SK-N-MC (cell line): ENCODE measurements at regions not wholly inside any gene's neighbourhood (a gene's known extent, or its start where the extent isn't known, plus 50 kb on each side); places are given as distances from the start of the nearest gene placed in this dataset.

ENCODE experiments used
- DNase-seq: peaks from one replicate; pipeline ENCODE4 v3.0.0-alpha.2; 2011; ENCODE audit warnings: low read depth, low spot score
- H3K27ac ChIP-seq: fragments of 200-600 bp; sonication (generic); 2 replicates; pipeline ENCODE4 v1.5.1; 2016; ENCODE audit warnings: mixed run types
- H3K36me3 ChIP-seq: fragments of 200-600 bp; sonication (generic); 2 replicates; pipeline ENCODE4 v1.6.1; 2017; ENCODE audit warnings: antibody characterized with exemption, low read length, mixed read lengths; ENCODE audit not compliant: insufficient read depth
- H3K4me3 ChIP-seq: fragments of 200-600 bp; sonication (generic); 2 replicates; pipeline ENCODE4 v1.5.1; 2016
- H3K9ac ChIP-seq: fragments of 200-600 bp; sonication (generic); 2 replicates; pipeline ENCODE4 v1.8.0; 2017; ENCODE audit warnings: mixed run types, mixed read lengths; ENCODE audit not compliant: insufficient read length
- H3K9me3 ChIP-seq: fragments of 200-600 bp; sonication (generic); 2 replicates; pipeline ENCODE4 v1.6.1; 2017; ENCODE audit warnings: low read depth, mild to moderate bottlenecking, antibody characterized with exemption, low read length, moderate library complexity, mixed read lengths
- EZH2 ChIP-seq: fragments of 200-600 bp; sonication (generic); IDR thresholded peaks from one replicate; pipeline ENCODE4 v1.6.1; 2017; ENCODE audit warnings: antibody characterized with exemption
- FOXP2 ChIP-seq: optimal IDR thresholded peaks from 2 replicates; pipeline ENCODE3; 2011; ENCODE audit warnings: mild to moderate bottlenecking, moderate library complexity; ENCODE audit not compliant: insufficient read depth; ENCODE audit errors: extremely low read length, control extremely low read depth
- POLR2AphosphoS5 ChIP-seq: IDR thresholded peaks from 2 replicates; pipeline ENCODE4 v1.6.1; 2012; ENCODE audit warnings: mild to moderate bottlenecking, low read depth, low read length, borderline replicate concordance

GRCh38 chr2:143968860-143969259 is 551.1 kb downstream of the ZEB2 start:
- no peaks in the 10 kb centered on the region for H3K9me3 ChIP-seq
- H3K4me3 ChIP-seq, result no peak overlapping the region
- H3K27ac ChIP-seq, result no peak overlapping the region
- no peak for DNase-seq
- TF ChIP-seq POLR2AphosphoS5, result no peak
- no peak for TF ChIP-seq FOXP2
- TF ChIP-seq EZH2, result no peak
- H3K9ac ChIP-seq, result no peak overlapping the region
- no peaks in the 10 kb centered on the region for H3K36me3 ChIP-seq

DNA sequence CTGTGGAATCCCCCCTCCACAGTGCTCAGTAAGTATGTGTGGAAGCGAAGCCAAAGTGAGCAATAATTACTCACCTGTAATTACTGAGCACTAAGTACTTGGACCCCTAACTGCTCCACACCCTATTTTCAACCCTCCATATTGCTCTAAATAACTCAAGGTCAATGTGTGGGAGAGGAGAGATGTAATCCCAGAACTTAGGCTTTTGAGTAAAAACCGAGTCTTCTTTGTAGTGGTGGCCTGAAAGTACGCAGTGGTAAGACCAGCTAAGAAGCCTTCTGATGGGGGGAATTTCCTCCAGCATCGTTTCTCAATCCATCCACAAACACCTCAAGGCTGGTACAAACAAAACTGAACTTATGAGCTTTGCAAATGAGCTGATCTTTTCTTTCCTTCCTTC is 551.6 kb downstream of the ZEB2 start:
- H3K9me3 ChIP-seq, result no peaks in the 10 kb centered on the region
- H3K9ac ChIP-seq, result no peak overlapping the region
- no peak overlapping the region for H3K27ac ChIP-seq
- no peak for DNase-seq
- H3K4me3 ChIP-seq, result no peak overlapping the region
- no peaks in the 10 kb centered on the region for H3K36me3 ChIP-seq
- TF ChIP-seq POLR2AphosphoS5 (no peak), FOXP2 (no peak), EZH2 (no peak)

- Histone ChIP-seq H3K9ac (no peak overlapping the region), H3K36me3 (no peaks in the 10 kb centered on the region), H3K4me3 (no peak overlapping the region), H3K27ac (no peak overlapping the region), H3K9me3 (no peaks in the 10 kb centered on the region)
- no peak for DNase-seq
- TF ChIP-seq FOXP2 (no peak), POLR2AphosphoS5 (no peak)
Observed at GRCh38 chr2:143965493-143966164, 554.3 kb downstream of the ZEB2 start.

GRCh38 chr2:143964891-143965290 is 555.0 kb downstream of the ZEB2 start:
- no peaks in the 10 kb centered on the region for H3K9me3 ChIP-seq
- TF ChIP-seq EZH2 (no peak), POLR2AphosphoS5 (no peak), FOXP2 (no peak)
- no peak overlapping the region for H3K4me3 ChIP-seq
- no peak for DNase-seq
- no peaks in the 10 kb centered on the region for H3K36me3 ChIP-seq
- H3K27ac ChIP-seq, result no peak overlapping the region
- no peak overlapping the region for H3K9ac ChIP-seq

DNA sequence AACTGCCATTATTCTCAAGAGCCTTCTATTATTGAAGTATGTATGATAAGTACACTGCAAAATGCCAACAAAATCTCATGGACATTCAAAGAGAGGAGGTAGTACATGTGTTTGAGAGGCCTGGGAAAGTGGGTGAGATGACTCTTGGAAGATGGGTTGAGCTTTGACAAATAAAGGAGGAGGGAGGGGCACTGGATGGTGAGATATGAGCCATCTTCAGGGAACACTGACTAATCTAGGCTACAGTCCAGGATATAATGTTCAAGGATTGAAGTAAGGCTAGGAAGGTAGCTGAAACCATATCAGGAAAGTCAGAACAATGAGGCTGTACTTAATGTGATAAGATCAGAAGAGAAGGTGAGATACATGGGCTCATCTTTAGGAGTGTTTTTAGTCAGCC is 559.7 kb downstream of the ZEB2 start:
- Histone ChIP-seq H3K9me3 (no peaks in the 10 kb centered on the region; the same call in 1 of the 2 replicates), H3K36me3 (no peaks in the 10 kb centered on the region), H3K4me3 (no peak overlapping the region), H3K27ac (no peak overlapping the region), H3K9ac (no peak overlapping the region)
- DNase-seq, result no peak
- TF ChIP-seq POLR2AphosphoS5 (no peak), EZH2 (no peak), FOXP2 (no peak)

DNA sequence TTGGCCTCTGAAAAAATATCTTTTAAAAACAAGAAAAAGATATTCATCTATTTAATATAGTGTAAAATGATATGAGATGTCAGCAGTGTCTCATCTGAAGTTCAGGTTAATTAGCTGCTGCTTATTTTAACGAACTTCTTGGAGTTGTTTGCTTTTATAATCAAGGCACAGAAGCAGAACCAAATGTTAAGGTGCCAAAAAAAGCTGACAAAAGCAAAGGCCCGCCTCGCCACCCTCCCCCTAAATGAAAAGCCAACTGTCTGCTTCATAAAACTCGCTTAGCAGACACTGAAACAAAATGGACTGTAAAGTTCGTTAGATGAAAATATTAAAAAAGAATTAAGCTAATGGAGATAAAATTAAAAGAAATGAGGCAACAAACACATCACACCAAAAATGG is 562.6 kb downstream of the ZEB2 start:
- Histone ChIP-seq H3K4me3 (no peak overlapping the region), H3K9me3 (no peaks in the 10 kb centered on the region; the same call in 1 of the 2 replicates), H3K36me3 (no peaks in the 10 kb centered on the region), H3K9ac (no peak overlapping the region), H3K27ac (no peak overlapping the region)
- TF ChIP-seq EZH2 (no peak), POLR2AphosphoS5 (no peak), FOXP2 (no peak)
- DNase-seq, result no peak

DNA sequence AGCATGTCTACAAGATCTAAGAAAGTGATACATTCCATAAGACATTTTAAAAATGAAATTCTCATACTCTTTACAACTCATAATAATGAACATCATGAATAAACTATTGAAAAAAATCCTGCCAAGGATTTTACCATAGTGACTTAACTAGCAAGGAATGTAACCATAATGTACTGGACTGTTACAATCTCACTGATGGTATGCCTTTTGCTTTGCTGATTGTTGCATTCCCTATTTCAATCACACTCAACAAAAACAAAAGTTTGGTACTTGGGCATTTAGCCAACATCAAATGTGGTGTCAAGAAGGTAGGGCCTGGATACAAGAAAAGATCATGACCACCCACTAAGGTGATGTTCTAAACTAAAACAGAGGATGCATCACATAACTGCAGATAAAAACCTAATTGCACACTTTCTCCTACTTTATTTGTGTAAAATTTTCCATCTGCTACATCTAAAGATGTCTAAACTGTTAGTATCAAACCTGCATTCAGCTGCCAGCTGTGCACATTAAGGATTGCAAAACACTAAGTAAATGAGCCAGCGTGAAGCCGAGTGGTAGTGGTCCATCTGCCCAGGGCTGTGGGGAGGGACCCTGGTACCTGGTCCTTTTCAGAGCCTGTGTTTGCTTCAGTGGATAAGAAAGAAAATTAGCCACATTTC is 564.4 kb downstream of the ZEB2 start:
- no peak for DNase-seq
- no peak for TF ChIP-seq EZH2
- no peak for TF ChIP-seq FOXP2
- no peak for TF ChIP-seq POLR2AphosphoS5

DNA sequence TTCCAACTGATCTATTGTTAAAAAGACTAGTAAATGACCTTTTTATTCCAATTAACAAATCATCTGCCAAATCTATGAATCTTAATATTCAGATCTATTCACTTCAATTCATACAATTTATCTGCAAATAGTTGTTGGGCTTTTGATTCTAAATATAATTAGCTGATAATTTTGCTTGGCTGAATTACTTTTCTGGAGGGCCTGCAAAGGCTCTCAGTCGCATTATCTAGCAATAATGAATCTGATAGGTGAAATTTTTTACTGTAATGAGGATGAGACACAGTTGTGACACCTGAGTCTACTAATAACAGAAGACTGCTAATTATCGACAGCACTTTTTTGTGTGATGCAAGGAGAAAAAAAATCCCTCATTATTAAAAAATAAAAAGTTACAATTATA is 565.1 kb downstream of the ZEB2 start:
- TF ChIP-seq EZH2 (no peak), POLR2AphosphoS5 (no peak), FOXP2 (no peak)
- Histone ChIP-seq H3K4me3 (no peak overlapping the region), H3K9me3 (no peaks in the 10 kb centered on the region; the same call in 1 of the 2 replicates), H3K9ac (peak overlapping the region; percentile 21), H3K27ac (peak overlapping the region; percentile 42), H3K36me3 (no peaks in the 10 kb centered on the region)
- DNase-seq, result no peak

More for the DNA sequence above, 564.4 kb downstream of the ZEB2 start:
- H3K4me3 ChIP-seq, result no peak overlapping the region
- no peak overlapping the region for H3K9ac ChIP-seq
- no peaks in the 10 kb centered on the region for H3K36me3 ChIP-seq
- no peaks in the 10 kb centered on the region; the same call in 1 of the 2 replicates for H3K9me3 ChIP-seq
- H3K27ac ChIP-seq, result peak overlapping the region; percentile 42

DNA sequence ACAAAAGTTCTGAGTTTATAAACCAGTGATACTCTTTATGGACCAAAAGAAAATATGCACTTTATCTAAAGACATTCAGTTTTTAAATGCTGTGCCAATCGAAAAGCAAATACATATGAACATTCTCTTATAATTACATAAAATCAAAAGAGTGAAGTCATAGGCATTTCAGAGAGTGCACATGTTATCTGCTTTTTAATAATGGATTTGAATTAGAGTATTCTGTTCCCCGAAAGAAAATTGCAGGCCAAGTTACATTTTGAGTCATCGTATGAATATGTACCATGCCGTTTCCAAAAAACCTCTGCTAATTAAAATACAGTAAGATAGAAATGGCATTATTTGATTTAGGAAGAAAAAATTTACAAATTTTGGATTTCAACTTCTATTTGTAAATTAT is 565.7 kb downstream of the ZEB2 start:
- TF ChIP-seq FOXP2, result no peak
- TF ChIP-seq EZH2, result no peak
- TF ChIP-seq POLR2AphosphoS5, result no peak
- no peak for DNase-seq
- Histone ChIP-seq H3K4me3 (peak overlapping the region; percentile 48), H3K9ac (peak overlapping the region; percentile 10), H3K36me3 (no peaks in the 10 kb centered on the region), H3K9me3 (no peaks in the 10 kb centered on the region; the same call in 1 of the 2 replicates), H3K27ac (peak overlapping the region; percentile 42)
